Transverse colon (tissue), 4 donors: ENCODE measurements at regions not wholly inside any gene's neighbourhood (a gene's known extent, or its start where the extent isn't known, plus 50 kb on each side); places are given as distances from the start of the nearest gene placed in this dataset.

Experiments used
- DNase-seq: peaks from one replicate; pipeline ENCODE4 v3.0.0-alpha.2; 2019
- H3K27ac ChIP-seq, 4 donors: fragments of 200-600 bp; sonication (generic); 2 replicates each; pipeline ENCODE4 v1.5.1; 2016 to 2018; ENCODE audit warnings: inconsistent platforms in 4 of 4
- H3K27me3 ChIP-seq: fragments of 200-600 bp; sonication (generic); 2 replicates; pipeline ENCODE4 v1.5.1; 2017; ENCODE audit warnings: inconsistent platforms
- H3K36me3 ChIP-seq, 4 donors: fragments of 200-600 bp; sonication (generic); 2 replicates each; pipeline ENCODE4 v1.5.1; 2017 to 2019; ENCODE audit warnings: inconsistent platforms in 4 of 4
- H3K4me1 ChIP-seq, 4 donors: fragments of 200-600 bp; sonication (generic); 2 replicates each; pipeline ENCODE4 v1.5.1; 2017 to 2020; ENCODE audit warnings: inconsistent platforms in 4 of 4
- H3K4me3 ChIP-seq, 4 donors: fragments of 200-600 bp; sonication (generic); 1 replicate in 1 of 4; 2 replicates in 3 of 4; pipeline versions ENCODE4 v1.5.1 to v1.6.1; 2017 to 2019; ENCODE audit warnings: inconsistent platforms in 4 of 4
- H3K9me3 ChIP-seq, 2 donors: fragments of 200-600 bp; sonication (generic); 2 replicates each; pipeline ENCODE4 v1.5.1; 2017 to 2019; ENCODE audit warnings: inconsistent platforms in 2 of 2
- EP300 ChIP-seq: sonication (generic); formaldehyde crosslinking; IDR thresholded peaks from one replicate; pipeline ENCODE4 v1.6.1; 2017; ENCODE audit warnings: antibody characterized with exemption, low read depth
- POLR2A ChIP-seq: fragments of 450-650 bp; IDR thresholded peaks from one replicate; pipeline ENCODE4 v1.6.1; 2016; ENCODE audit warnings: antibody characterized with exemption, mild to moderate bottlenecking, moderate library complexity
- POLR2AphosphoS5 ChIP-seq, 3 donors: sonication (generic); formaldehyde crosslinking; IDR thresholded peaks; one replicate each; pipeline ENCODE4 v1.6.1; 2016; ENCODE audit warnings: antibody characterized with exemption in 3 of 3
- WGBS, 2 donors: methylation state at CpG; one replicate each; pipeline ENCODE4 v1.1.5; 2018; ENCODE audit warnings: low coverage in 1 of 2; 5-methylcytosine and 5-hydroxymethylcytosine counted together
- in situ Hi-C, 4 donors: fragments of 200-750 bp; cut with MboI; loops; one replicate each; pipeline versions ENCODE4 v1.15.0 to v1.15.1; 2017; ENCODE audit warnings: low sequenced_read_pairs in 3 of 4, low pct_ligation_motif_present in 1 of 4, low pct_unique_long_range_greater_than_20kb in 1 of 4
- intact Hi-C: fragments of 100-400 bp; cut with DNase I; formaldehyde crosslinking; loops from one replicate; pipeline ENCODE4 v1.15.1; 2023; ENCODE audit warnings: low total_unique reads
- TF ChIP-seq, protein P1 (sequence below), 5 experiments: fragments of 200-600 bp in 3 of 5; fragments of 450-650 bp in 2 of 5; sonication (generic) in 3 of 5; IDR thresholded peaks; 1 replicate in 2 of 5; 2 replicates in 3 of 5; pipeline ENCODE4 v1.5.1; 2016 to 2017; ENCODE audit warnings: antibody characterized with exemption in 5 of 5, inconsistent platforms in 3 of 5, mild to moderate bottlenecking in 2 of 5, moderate library complexity in 1 of 5

DNA sequence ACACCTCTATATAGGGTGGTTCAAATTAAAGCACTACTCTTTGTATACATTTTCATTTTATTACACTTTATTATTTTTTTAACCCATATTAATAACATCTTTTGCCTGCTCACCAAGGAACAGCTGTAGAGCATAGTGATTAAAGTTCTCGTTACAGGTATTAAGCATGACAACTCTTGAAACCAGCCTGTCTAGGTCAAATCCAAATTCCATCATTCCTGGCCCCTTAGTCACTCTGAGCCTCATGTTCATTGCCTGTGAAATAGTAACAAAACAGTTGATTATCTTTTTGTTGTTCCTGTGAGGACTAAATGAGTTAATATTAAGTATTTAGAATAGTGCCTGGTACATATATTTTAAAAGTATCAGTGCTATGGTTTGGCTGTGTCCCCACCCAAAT lies 334.5 kb downstream of the RAB38 start:
- no peaks in the 10 kb centered on the region for H3K9me3 ChIP-seq
- H3K36me3 ChIP-seq: no peaks in the 10 kb centered on the region
- TF ChIP-seq POLR2A: no peak
- TF ChIP-seq, protein P1, sequence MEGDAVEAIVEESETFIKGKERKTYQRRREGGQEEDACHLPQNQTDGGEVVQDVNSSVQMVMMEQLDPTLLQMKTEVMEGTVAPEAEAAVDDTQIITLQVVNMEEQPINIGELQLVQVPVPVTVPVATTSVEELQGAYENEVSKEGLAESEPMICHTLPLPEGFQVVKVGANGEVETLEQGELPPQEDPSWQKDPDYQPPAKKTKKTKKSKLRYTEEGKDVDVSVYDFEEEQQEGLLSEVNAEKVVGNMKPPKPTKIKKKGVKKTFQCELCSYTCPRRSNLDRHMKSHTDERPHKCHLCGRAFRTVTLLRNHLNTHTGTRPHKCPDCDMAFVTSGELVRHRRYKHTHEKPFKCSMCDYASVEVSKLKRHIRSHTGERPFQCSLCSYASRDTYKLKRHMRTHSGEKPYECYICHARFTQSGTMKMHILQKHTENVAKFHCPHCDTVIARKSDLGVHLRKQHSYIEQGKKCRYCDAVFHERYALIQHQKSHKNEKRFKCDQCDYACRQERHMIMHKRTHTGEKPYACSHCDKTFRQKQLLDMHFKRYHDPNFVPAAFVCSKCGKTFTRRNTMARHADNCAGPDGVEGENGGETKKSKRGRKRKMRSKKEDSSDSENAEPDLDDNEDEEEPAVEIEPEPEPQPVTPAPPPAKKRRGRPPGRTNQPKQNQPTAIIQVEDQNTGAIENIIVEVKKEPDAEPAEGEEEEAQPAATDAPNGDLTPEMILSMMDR (IDR thresholded peaks at IDR 0.05): no peak
- TF ChIP-seq EP300: no peak
- no peak for TF ChIP-seq POLR2AphosphoS5 (IDR thresholded peaks at IDR 0.05)
- no peaks in the 10 kb centered on the region for H3K27me3 ChIP-seq
- intact Hi-C loops: no loop called here
- no peak for DNase-seq
- WGBS, 2 donors: 78 to 83% methylated on average over 1 of the region's 1 CpG
- H3K27ac ChIP-seq: no peak overlapping the region
- H3K4me1 ChIP-seq: no peaks in the 10 kb centered on the region
- no peak overlapping the region for H3K4me3 ChIP-seq
- in situ Hi-C loops: no loop called here

DNA sequence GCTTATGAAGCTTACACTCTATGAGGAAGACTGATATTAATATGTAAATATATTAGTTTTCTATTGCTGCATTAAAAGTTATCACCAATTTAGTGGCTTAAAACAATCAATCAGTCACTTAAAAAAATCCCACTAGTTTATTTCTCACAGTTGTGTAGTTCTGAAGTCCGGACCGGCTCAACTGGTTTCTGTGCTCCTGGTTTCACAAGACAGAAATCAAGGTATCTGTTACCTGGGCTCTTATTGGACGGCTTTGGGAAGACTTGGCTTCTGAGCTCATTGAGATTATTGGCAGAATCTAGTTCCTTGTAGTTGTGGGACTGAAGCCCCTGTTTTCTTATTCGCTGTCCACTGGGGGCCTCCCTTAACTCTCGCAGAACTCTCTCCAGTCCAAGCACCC lies 343.0 kb downstream of the RAB38 start:
- TF ChIP-seq, protein P1 (IDR thresholded peaks at IDR 0.05): no peak
- TF ChIP-seq POLR2A: no peak
- TF ChIP-seq EP300: no peak
- TF ChIP-seq POLR2AphosphoS5 (IDR thresholded peaks at IDR 0.05): no peak
- H3K36me3 ChIP-seq: no peaks in the 10 kb centered on the region
- WGBS, 2 donors: 65 to 81% methylated on average over 3 to 5 of the region's 5 CpGs
- no peak overlapping the region for H3K27ac ChIP-seq
- in situ Hi-C loops (no loop called here), intact Hi-C loops (no loop called here)
- no peak overlapping the region for H3K4me3 ChIP-seq
- no peaks in the 10 kb centered on the region for H3K9me3 ChIP-seq
- no peaks in the 10 kb centered on the region for H3K4me1 ChIP-seq
- no peak for DNase-seq
- no peaks in the 10 kb centered on the region for H3K27me3 ChIP-seq

DNA sequence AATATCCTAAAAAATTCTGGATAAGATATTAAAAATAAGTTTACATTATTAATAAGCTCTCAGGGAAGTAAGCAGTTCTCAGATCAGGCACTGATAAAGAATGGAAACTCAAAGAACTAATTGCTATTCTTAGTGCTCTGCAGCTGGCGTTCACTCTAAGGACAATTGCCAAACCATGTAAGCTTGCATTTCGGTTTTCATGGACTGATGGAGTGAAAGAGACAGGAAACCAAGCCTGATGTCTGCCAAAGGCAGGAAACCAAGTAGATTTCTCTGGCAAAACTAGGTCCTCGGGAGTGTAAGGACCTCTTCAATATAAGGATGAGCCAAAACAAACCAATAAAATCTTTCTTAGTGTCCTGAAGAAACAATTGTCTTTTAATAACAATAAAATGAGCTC lies 355.2 kb downstream of the RAB38 start:
- intact Hi-C loops (no loop called here), in situ Hi-C loops (no loop called here)
- no peaks in the 10 kb centered on the region for H3K9me3 ChIP-seq
- H3K36me3 ChIP-seq: no peaks in the 10 kb centered on the region
- no peak overlapping the region for H3K4me3 ChIP-seq
- DNase-seq: no peak
- TF ChIP-seq POLR2AphosphoS5 (IDR thresholded peaks at IDR 0.05) (no peak), POLR2A (no peak), EP300 (no peak)
- TF ChIP-seq, protein P1 (IDR thresholded peaks at IDR 0.05): no peak
- no peak overlapping the region for H3K27ac ChIP-seq
- H3K4me1 ChIP-seq: no peaks in the 10 kb centered on the region
- no peaks in the 10 kb centered on the region for H3K27me3 ChIP-seq
- 11 to 31% methylated on average over 3 of the region's 3 CpGs for WGBS, 2 donors

DNA sequence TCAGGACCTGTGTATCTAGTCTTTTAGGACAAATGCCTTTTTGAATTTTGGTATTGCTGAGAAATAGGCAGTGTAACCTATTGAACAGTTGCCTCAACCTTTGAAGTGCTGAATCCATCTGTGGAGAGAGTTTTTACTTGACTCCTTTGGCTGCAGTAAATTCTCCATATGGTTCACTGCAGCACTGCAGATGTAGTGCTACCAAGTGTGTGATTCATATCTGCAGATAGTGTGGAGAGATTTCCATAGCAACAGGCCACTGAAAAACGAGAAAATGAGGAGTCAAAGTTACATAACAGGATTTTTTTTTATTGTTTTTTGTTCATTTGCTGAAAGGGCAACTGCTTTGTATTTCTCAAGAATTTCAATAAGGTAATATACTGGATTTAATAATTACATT lies 356.1 kb downstream of the RAB38 start:
- no peaks in the 10 kb centered on the region for H3K4me1 ChIP-seq
- intact Hi-C loops: no loop called here
- in situ Hi-C loops: no loop called here
- H3K4me3 ChIP-seq: no peak overlapping the region
- TF ChIP-seq, protein P1 (IDR thresholded peaks at IDR 0.05): no peak
- TF ChIP-seq EP300: no peak
- TF ChIP-seq POLR2A: no peak
- no peak for TF ChIP-seq POLR2AphosphoS5 (IDR thresholded peaks at IDR 0.05)
- WGBS, 2 donors: 15 to 73% methylated on average over 1 of the region's 1 CpG
- H3K27me3 ChIP-seq: no peaks in the 10 kb centered on the region
- H3K27ac ChIP-seq: no peak overlapping the region
- no peaks in the 10 kb centered on the region for H3K36me3 ChIP-seq
- no peak for DNase-seq
- H3K9me3 ChIP-seq: no peaks in the 10 kb centered on the region
